Vagina (tissue), 2 donors: ENCODE measurements at regions not wholly inside any gene's neighbourhood (a gene's known extent, or its start where the extent isn't known, plus 50 kb on each side); places are given as distances from the start of the nearest gene placed in this dataset.

Source experiments
- CTCF ChIP-seq, 3 experiments: fragments of 450-650 bp in 2 of 3; fragments of 200-600 bp in 1 of 3; sonication (generic) in 1 of 3; IDR thresholded peaks; one replicate each; pipeline ENCODE4 v1.5.1; 2017 to 2019; ENCODE audit warnings: antibody characterized with exemption in 3 of 3, mild to moderate bottlenecking in 2 of 3, moderate library complexity in 2 of 3
- POLR2A ChIP-seq, 2 donors: fragments of 450-650 bp; IDR thresholded peaks; one replicate each; pipeline ENCODE4 v1.6.1; 2017; ENCODE audit warnings: antibody characterized with exemption in 2 of 2, mild to moderate bottlenecking in 2 of 2, moderate library complexity in 2 of 2

GRCh38 chr1:69163779-69164178, 403.9 kb upstream of the LRRC7 start:
- no peak for TF ChIP-seq CTCF (IDR thresholded peaks at IDR 0.05)
- no peak for TF ChIP-seq POLR2A (IDR thresholded peaks at IDR 0.05)
